GM19328 (cell line): ENCODE measurements at regions not wholly inside any gene's neighbourhood (a gene's known extent, or its start where the extent isn't known, plus 50 kb on each side); places are given as distances from the start of the nearest gene placed in this dataset.

Source experiments
- ATAC-seq: cut with Tn5 transposase; IDR thresholded peaks from one replicate; pipeline ENCODE4 v1.9.1; 2021; ENCODE audit warnings: mild to moderate bottlenecking, moderate library complexity; ENCODE audit not compliant: unreplicated experiment

DNA sequence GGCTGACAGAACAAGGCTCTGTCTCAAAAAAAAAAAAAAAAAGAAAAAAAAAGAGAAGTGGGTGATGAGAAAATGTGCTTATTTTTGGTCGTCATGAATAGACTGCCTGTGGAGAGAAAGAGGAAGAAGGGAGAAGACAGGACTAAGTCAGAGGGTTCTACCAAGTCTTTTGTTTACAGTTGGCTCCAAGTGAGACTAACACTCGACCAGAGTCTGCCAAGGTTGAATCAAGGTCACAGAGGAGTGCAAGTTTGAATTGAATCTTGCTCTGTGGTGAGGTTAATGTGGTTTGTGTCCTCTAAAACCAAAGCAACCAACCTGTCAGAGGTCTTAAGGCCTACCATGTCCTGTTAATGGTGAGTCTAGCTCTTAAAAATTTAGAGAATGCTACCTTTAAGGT, 334.1 kb upstream of the GRM7 start:
- no peak for ATAC-seq

DNA sequence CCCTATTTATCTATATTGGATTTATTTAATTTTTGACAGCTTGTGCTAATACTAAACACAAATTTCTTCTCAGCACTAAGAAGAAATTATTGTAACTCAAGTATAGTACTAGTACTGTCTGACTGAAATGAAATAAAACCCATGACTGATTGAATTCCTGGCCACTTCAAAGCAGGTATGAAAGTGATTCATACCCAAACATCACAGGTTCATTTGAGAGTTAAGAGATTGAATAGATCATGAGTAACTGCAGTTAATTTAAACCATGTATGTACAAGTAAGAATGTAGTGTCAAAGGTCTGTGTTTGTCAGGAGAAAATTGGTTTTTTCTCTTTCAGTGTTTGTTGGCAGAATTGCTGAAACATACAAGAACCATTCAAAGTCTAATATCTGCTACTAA, 332.0 kb upstream of the GRM7 start:
- ATAC-seq: no peak

DNA sequence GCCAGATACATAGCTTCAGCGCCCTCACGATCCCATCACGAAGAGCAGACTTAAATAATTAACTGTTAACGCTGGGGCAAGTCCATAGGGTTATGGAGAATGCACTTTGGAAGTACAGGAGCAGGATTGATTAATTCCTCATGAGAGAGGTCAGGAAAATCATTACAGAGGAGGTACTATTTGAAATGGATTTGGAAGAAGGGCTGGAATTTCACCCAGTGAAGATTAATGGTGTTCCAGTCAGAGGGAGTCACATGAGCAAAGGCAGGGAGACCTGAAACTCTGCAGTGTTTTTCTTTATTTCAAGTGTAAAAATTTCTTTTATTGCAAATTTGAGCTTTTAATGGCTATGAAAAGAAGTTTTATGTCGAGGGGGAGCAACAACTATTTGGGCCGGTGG, 329.8 kb upstream of the GRM7 start:
- no peak for ATAC-seq

DNA sequence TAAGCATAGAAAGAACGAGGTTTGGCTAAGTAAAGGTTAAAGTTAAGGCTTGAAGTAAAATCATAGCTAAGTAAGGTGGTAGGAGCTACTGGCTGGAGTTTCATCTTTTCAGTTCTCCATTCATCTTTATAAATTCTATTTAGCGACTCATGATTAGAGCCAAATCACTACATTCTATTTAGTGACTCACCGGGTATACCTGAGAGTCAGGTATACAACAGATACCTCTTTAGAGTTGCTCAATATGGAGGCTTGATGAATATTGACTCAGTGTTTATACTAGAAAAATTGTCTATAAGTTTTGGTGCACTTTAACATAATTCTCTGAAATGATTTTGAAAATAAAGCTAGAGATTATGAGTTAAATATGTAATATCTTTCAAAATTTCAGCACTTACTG, 328.8 kb upstream of the GRM7 start:
- no peak for ATAC-seq

DNA sequence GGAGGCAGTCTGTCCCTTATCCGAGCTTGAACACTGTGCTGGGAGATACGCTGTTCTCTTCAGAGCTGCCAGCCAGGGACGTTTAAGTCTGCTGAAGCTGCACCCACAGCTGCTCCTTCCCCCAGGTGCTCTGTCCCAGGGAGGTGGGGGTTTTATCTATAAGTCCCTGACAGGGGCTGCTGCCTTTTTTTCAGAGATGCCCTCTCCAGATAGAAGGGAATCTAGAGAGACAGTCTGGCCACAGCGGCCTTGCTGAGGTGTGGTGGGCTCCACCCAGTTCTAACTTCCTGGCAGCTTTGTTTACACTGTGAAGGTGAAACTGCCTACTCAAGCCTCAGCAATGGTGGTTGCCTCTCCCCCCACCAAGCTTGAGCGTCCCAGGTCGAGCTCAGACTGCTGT, 319.9 kb upstream of the GRM7 start:
- ATAC-seq: no peak

DNA sequence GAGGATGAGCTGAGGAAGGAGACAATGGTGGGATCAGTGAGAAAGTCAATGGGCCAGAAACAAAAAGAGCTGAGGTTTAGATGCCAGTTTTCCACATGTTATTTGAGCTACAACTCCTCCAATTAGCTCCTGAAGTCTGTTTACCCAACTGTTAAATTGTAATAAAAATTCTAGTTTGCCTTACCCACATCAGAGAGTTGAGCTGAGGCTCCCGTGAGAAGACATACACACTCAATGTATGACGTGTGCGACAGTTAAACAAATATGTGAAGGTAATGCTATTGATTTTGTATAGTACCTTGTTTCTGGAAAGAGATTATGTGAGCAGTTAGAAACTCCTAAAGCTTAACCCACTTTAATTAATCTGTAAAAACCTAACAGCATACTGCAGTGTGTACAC, 318.1 kb upstream of the GRM7 start:
- ATAC-seq: no peak

DNA sequence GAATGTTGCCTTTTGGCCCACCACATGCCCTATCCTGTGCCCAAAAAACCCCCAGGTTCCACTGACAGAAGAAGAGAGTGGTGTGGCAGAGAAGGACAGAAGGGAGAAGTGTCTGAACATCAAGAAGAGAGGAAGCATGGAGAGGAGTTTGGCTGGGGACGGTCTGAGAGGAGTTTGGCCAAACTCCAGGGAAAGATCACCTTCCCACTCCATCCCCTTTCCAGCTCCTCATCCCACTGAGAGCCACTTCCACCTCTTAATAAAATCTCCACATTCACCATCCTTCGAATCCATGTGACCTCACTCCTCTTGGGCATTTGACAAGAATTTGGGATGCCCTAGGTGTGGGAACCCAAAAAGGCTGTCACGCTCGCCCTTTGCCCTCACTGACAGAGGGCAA, 311.6 kb upstream of the GRM7 start:
- ATAC-seq: no peak

DNA sequence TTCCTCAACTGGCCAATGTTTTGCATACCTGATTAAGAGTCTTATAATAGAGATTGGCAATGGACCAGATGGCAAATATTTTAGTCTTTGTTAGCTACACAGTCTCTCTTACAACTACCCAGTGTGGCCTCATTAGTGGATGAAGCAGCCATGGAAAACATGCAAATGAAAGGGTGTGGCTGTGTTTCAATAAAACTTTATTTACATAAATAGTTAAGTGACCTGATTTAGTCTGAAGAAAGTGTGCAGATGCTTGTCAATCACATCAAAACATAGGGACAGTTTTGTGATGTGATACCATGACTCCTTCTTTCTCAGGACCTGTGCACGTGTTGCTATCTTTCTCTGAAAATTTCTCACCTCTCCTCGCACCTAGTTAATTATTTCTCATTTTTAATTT, 309.8 kb upstream of the GRM7 start:
- no peak for ATAC-seq

DNA sequence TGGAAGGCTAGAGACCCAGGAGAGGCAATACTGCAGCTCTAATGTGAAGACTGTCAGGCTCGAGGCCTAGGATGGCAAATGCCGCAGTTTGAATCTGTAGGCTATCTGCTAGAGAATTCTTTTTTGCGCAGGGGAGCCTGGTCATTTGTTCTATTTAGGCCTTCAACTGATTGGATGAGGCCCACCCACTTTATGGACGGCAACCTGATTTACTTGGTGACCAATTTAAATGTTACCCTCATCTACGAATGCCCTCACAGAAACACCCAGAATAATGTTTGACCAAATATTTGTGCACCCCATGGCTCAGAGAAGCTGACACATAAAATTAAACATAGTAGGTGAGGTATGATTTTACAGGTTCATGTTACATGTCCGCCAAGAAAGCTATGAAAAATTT, 300.7 kb upstream of the GRM7 start:
- no peak for ATAC-seq

DNA sequence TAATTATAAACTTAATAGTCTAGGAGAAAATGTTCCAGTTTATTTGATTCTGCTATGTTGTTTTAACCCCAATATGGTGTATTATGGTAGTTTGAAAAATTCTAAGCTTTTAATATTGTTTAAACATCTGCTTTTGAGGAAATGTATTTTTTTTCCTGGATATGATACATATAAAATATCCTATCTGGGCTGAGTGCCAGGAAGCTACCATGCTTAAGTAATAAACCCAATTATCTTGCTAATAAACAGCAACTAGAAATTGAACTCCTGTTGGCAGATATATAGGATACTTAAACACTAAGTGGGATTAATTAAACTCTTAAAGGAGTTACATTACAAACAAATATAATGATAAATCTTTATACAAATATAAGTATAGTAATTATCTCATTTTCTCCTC, 293.7 kb upstream of the GRM7 start:
- ATAC-seq: no peak

DNA sequence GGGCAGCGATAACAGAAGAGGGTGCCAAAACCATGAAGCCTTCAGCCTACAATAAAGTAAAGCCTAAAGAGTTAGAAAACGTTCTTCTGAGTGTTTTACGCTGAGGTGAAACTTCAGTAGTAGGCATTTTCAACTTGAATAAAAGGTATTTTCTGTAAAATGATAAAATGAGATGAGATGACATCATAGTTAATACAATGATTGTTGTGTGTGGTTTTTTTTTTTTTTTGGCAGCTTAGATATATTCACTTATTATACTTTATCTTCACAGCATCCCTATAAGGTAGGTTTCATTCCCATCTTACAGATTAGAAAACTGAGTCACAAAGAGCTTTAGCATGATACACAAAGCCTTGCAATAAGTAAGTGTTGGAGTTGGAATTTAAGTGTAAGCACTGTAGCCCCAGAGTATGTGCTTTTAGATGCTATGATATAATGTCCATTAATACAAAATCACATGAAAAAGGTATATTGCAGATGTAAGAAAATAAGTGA, 291.9 kb upstream of the GRM7 start:
- no peak for ATAC-seq

DNA sequence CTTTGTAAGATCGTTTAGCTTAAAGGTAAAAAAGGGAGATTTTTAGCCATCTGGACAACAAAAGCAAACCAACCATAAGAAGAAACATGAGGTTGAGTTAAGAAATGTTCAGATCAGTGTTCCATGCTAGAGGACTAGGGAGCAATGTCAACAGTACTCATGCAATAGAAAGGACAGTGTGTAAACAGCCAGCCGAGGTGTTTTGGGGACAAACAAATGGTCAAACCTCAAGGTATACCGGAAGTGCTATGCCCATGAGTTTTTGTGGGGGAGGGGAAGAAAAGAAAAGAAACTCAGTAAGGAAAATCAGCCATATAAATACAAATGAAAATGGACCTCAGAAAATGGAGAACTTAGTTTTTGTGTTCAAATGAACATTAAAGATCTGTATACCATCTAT, 289.5 kb upstream of the GRM7 start:
- no peak for ATAC-seq

DNA sequence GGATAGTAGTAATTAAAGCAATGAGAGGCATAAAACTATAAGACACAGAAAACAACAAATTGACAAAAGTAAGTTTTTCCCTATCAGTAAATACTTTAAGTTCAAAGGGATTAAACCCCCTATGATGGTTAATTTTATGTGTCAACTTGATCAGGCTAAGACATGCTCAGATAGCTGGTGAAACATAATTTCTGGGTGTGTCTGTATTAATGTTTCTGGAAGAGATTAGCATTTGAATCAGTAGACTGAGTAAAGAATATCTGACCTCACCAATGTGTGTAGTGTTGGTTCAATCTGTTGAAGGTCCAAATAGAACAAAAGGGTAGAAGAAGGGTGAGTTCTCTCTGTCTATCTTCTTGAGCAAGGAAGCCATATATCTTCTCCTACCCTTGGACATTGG, 283.3 kb upstream of the GRM7 start:
- ATAC-seq: no peak

DNA sequence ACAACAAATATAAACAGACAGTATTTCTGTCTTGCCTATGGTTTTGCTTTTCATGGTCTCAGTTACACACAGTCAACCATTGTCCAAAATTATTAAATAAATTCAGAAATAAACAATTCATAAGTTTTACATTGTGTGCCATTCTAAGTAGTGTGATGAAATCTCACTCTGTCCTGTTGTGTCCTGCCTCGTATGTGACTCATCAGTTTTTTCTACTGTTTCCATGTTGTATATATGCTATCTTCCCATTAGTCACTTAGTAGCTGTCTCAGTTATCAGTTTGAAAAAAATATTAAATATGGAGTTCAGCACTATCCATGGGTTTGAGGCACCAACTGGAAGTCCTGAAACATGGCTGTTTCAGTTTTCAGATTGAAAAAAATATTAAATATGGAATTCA, 282.4 kb upstream of the GRM7 start:
- no peak for ATAC-seq

DNA sequence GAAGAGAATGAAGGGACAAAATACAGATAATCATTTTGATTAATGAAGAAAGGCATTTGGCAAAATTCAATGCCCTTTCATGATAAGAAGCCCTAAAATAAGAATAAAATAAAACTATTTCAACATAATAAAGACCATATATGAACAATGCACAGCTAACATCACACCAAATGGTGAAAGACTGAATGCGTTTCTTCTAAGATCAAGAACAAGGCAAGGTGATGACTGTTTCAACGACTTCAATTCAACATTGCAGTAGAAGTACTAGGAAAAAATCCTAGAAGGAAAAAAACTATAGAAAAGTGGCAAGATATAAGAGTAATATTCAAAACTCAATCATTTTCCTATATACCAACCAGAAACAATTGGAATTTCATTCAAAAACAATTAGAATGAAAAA, 280.1 kb upstream of the GRM7 start:
- no peak for ATAC-seq

DNA sequence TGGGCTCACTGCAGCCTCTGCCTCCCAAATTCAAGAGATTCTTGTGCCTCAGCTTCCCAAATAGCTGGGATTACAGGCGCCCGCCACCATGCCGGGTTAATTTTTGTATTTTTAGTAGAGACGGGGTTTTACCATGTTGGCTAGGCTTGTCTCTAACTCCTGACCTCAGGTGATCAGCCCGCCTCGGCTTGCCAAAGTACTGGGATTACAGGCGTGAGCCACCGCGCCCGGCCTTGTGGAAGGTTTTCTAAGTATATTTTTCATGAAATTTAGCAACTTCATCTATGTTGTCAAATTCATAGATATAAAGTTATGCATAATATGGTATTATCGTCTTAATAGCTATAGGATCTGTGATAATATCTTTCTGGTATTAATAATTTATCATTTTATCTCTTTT, 275.6 kb upstream of the GRM7 start:
- no peak for ATAC-seq

DNA sequence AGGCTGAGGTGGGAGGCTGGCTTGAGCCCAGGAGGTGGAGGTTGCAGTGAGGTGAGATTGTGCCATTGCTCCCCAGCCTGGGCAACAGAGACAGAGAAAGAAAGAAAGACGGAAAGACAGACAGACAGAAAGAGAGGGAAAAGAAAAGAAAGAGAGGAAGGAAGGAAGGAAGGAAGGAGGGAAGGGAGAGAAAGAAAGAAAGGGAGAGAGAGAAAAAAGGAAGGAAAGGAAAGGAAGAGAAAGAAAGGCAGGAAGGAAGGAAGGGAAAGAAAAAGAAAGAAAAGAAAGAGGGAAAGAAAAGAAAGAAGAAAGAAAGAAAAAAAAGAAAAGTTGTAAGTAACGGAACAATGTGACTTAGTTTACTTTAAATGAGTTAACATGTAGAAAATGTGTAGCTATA, 260.7 kb upstream of the GRM7 start:
- ATAC-seq: no peak

DNA sequence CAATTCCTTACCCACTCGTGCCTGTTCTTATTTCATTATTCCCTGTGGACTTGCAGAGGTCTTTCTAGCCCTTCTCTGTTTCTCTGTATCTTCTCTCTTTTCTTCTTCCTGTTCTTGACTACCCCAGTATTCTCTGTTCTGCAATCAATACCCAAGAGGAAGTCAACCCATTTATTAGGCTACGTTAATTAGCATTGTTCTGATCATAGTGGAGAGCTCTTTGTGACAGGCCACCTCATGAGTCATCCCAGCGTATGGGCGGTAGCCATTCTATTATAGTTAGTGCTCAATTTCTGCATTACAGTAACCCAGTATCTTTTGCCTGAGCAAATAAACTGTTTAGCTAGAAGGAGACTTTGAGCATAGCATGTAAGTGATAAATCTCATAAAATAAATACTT, 259.5 kb upstream of the GRM7 start:
- no peak for ATAC-seq

DNA sequence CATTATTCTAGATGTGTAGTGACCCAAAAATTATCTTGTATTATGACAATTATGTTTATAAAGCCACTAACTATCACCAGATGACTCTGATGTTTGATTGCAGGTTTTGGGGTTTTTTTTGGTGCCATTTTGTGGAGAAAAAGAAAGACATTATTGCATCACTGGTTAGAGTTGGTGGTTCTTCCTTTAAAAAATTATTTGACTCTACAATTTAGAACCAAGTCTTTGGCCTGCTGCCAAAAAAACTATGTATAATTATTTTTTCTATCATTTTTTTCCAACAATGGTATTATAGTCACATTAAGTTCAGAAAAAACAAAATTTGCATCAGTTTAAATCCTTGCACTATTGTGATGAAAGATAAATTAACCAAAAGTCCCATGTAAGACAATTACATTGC, 258.6 kb upstream of the GRM7 start:
- ATAC-seq: no peak

DNA sequence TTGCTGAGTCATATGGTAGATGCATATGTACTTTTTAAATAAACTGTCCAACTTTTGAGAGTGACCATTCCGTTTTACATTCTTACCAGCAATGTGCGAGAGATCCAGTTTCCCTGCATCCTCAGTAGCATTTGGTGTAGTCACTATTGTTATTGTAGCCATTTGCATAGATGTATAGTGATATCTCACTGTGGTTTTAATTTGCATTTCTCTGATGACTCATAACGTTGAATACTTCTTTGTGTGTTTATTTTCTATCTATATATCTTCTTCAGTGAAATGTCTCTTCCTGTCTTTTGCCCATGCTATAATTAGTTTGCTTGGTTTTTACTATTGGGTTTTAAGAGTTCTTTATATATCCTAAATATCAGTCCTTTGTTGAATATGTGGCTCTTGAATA, 255.7 kb upstream of the GRM7 start:
- ATAC-seq: no peak

DNA sequence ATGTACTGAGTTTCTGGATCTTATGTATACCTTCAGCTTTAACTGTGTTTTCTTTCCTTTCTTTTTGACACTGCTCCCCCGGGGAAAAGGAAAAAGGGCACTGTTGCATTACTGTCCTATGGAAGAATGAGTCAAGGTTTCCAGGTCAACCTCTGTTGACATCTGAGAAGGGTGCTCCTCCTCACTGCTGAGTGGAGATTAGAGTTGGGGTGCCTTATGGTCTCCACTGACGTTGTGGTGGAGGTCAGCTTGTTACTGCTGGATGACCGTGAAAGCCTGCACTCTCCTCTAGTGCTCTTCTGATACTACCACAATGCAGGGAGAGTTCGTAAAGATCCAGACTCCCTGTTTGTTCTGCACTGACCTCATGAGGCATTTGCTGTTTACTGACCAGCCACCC, 252.1 kb upstream of the GRM7 start:
- no peak for ATAC-seq

DNA sequence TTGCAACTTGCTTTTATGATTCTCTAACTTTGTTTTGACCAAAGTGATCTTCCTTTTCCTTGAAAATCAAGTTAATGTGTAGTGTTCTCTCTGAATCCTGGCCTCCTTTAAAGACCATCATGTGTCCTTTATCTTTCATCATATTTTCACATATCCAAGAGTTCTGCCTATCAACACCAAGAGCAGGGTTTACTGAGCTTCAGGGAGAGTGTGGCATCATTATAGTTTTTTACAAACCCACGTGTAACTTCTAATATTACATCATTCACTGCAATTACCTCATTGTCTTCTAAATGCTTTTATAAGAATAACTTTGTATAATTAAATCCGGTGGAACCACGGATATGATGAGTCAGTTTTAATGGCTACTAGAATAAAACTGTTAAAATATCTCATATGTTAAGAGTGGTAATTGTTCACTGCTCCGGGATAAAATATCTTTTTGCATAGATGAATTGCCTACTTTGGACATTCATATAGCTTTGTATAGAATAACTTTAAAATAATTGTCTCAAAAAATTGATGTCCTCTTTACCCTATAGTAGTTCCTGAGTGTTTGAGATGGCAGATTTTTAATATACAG, 248.8 kb upstream of the GRM7 start:
- ATAC-seq: no peak

DNA sequence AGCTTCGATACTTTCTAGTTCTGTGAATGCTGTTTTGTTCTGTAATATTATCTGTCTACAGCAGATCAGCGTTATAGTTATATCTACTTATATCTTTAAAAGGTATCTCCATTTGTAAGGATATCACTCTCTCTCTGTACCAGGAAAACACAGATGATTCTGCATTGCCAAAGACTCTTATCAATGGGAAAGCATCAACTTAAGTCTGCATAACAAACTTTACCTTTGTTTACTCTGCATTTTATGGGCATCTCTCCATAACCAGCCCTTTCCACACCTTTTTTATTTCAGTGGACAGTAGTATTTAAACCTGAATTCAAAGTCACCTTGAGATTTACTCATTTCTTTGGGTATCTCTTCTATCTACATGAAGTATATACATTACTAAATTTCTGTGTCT, 238.7 kb upstream of the GRM7 start:
- ATAC-seq: no peak

DNA sequence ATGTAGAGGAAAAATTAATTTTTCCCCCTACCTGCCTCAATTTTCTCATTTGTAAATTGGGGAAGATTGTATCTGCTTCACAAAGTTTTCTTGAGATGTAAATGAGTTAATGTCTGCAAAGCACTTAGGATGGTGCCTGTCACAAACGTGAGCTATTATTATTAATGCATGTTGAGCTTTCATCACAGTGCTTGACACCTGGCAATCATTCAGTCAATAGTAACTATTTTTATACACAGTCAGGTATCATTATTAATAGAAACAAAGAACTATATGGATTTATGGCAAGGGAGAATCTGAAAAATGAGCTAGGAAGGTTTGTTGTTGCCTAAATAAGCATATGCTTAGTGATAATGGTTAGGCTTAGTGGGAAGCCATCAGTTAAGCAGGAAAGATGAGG, 238.2 kb upstream of the GRM7 start:
- no peak for ATAC-seq
